K562 (cell line): ENCODE measurements at regions not wholly inside any gene's neighbourhood (a gene's known extent, or its start where the extent isn't known, plus 50 kb on each side); places are given as distances from the start of the nearest gene placed in this dataset.

Source experiments
- EHMT2 ChIP-seq: fragments of 450-650 bp; IDR thresholded peaks from 2 replicates; pipeline ENCODE4 v1.6.1; 2018; ENCODE audit warnings: antibody characterized with exemption
- HNRNPH1 ChIP-seq: fragments of 200-400 bp; formaldehyde crosslinking; optimal IDR thresholded peaks from 2 replicates; pipeline ENCODE3; 2017; ENCODE audit warnings: low read depth, mild to moderate bottlenecking, low read length, moderate library complexity
- NR4A1 ChIP-seq, 2 experiments: fragments of 250-450 bp in 1 of 2; fragments of 450-650 bp in 1 of 2; sonication (Bioruptor Pico) in 1 of 2; IDR thresholded peaks; 2 replicates each; pipeline versions ENCODE4 v1.4.0 to v1.6.1; 2016 to 2020; ENCODE audit warnings: mild to moderate bottlenecking in 2 of 2, missing compliant biosample characterization in 1 of 2, missing genetic modification characterization in 1 of 2, moderate library complexity in 1 of 2
- PHB2 ChIP-seq: fragments of 450-650 bp; IDR thresholded peaks from 2 replicates; pipeline ENCODE4 v1.6.1; 2017; ENCODE audit warnings: low read depth
- RBBP5 ChIP-seq: fragments of 200-600 bp; sonication (generic); IDR thresholded peaks from 2 replicates; pipeline ENCODE4 v1.6.1; 2012; ENCODE audit warnings: borderline replicate concordance, mild to moderate bottlenecking, low read length, control low read depth, inconsistent platforms; ENCODE audit not compliant: insufficient read depth, poor library complexity, severe bottlenecking
- RFX1 ChIP-seq: fragments of 450-650 bp; IDR thresholded peaks from 2 replicates; pipeline ENCODE4 v1.6.1; 2016; ENCODE audit warnings: mild to moderate bottlenecking, moderate library complexity
- SMARCB1 ChIP-seq: IDR thresholded peaks from 2 replicates; pipeline ENCODE4 v1.6.1; 2011; ENCODE audit warnings: improper control_type of control experiment, low read depth; ENCODE audit not compliant: insufficient read length
- SOX6 ChIP-seq: fragments of 450-650 bp; IDR thresholded peaks from 2 replicates; pipeline ENCODE4 v1.6.1; 2014; ENCODE audit warnings: mild to moderate bottlenecking
- SREBF2 ChIP-seq: sonication (generic); formaldehyde crosslinking; IDR thresholded peaks from 2 replicates; pipeline ENCODE4 v1.4.0; 2020; ENCODE audit warnings: mild to moderate bottlenecking, missing genetic modification reagents
- TEAD4 ChIP-seq, 2 experiments: sonication (generic) in 1 of 2; formaldehyde crosslinking in 1 of 2; IDR thresholded peaks; 2 replicates each; pipeline versions ENCODE4 v1.6.1 to v1.8.0; 2012 to 2022; ENCODE audit warnings: borderline replicate concordance in 1 of 2, inconsistent platforms in 1 of 2, low read length in 1 of 2, mild to moderate bottlenecking in 1 of 2, missing genetic modification reagents in 1 of 2
- ZNF121 ChIP-seq: sonication (generic); formaldehyde crosslinking; conservative IDR thresholded peaks from 2 replicates; pipeline ENCODE4 v1.8.0; 2022; ENCODE audit warnings: missing genetic modification reagents
- ZNF79 ChIP-seq: fragments of 250-450 bp; sonication (Bioruptor Pico); IDR thresholded peaks from 2 replicates; pipeline ENCODE4 v1.4.0; 2020; ENCODE audit warnings: low read depth, mild to moderate bottlenecking, moderate library complexity
- TF ChIP-seq, protein P1 (sequence below): sonication (generic); formaldehyde crosslinking; IDR thresholded peaks from 2 replicates; pipeline ENCODE4 v1.4.0; 2020; ENCODE audit warnings: mild to moderate bottlenecking, missing genetic modification reagents
- TF ChIP-seq, protein P2 (sequence below): fragments of 250-450 bp; sonication (Bioruptor Pico); IDR thresholded peaks from 2 replicates; pipeline ENCODE4 v1.8.0; 2022; ENCODE audit warnings: inconsistent platforms

DNA sequence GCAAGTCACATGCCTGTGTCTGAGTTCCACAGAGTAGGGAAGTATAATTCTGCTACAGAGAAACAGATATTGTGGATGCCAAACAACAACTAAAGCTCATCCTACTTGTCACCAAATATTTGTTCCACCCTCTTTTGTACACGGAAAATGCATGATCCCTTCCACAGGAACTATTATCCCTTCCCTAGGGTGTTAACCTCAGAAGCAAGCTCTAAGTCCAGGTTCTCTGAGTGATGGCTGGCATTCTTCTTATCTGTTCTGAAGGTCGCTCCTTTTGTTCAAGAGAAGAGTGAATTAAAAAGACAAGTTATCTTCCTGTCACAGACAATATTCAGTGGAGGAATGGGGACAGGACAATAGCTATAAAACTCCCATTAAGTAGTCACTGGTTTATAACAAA is 460.1 kb upstream of the GCFC2 start (continued):
- TF ChIP-seq TEAD4 (IDR thresholded peaks at IDR 0.05; ENCODE audit: low read length) (peak; percentile 36; the same call in 1 of the 2 replicates), TEAD4 (CRISPR knock-in tag; IDR thresholded peaks at IDR 0.05; ENCODE audit: borderline replicate concordance) (no peak), ZNF121 (CRISPR knock-in tag) (no peak), HNRNPH1 (no peak), ZNF79 (CRISPR knock-in tag) (no peak), PHB2 (no peak), NR4A1 (CRISPR knock-in tag; IDR thresholded peaks at IDR 0.05) (no peak), NR4A1 (tag; IDR thresholded peaks at IDR 0.05) (no peak), SOX6 (peak; percentile 84), EHMT2 (no peak), SMARCB1 (no peak), RFX1 (no peak), RBBP5 (no peak), SREBF2 (no peak)
- TF ChIP-seq, protein P1, sequence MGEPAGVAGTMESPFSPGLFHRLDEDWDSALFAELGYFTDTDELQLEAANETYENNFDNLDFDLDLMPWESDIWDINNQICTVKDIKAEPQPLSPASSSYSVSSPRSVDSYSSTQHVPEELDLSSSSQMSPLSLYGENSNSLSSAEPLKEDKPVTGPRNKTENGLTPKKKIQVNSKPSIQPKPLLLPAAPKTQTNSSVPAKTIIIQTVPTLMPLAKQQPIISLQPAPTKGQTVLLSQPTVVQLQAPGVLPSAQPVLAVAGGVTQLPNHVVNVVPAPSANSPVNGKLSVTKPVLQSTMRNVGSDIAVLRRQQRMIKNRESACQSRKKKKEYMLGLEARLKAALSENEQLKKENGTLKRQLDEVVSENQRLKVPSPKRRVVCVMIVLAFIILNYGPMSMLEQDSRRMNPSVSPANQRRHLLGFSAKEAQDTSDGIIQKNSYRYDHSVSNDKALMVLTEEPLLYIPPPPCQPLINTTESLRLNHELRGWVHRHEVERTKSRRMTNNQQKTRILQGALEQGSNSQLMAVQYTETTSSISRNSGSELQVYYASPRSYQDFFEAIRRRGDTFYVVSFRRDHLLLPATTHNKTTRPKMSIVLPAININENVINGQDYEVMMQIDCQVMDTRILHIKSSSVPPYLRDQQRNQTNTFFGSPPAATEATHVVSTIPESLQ (CRISPR knock-in tag), result no peak
- TF ChIP-seq, protein P2, sequence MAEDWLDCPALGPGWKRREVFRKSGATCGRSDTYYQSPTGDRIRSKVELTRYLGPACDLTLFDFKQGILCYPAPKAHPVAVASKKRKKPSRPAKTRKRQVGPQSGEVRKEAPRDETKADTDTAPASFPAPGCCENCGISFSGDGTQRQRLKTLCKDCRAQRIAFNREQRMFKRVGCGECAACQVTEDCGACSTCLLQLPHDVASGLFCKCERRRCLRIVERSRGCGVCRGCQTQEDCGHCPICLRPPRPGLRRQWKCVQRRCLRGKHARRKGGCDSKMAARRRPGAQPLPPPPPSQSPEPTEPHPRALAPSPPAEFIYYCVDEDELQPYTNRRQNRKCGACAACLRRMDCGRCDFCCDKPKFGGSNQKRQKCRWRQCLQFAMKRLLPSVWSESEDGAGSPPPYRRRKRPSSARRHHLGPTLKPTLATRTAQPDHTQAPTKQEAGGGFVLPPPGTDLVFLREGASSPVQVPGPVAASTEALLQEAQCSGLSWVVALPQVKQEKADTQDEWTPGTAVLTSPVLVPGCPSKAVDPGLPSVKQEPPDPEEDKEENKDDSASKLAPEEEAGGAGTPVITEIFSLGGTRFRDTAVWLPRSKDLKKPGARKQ (CRISPR knock-in tag), result no peak
